ENCODE measurements at regions not wholly inside any gene's neighbourhood (a gene's known extent, or its start where the extent isn't known, plus 50 kb on each side); places are given as distances from the start of the nearest gene placed in this dataset.

DNA sequence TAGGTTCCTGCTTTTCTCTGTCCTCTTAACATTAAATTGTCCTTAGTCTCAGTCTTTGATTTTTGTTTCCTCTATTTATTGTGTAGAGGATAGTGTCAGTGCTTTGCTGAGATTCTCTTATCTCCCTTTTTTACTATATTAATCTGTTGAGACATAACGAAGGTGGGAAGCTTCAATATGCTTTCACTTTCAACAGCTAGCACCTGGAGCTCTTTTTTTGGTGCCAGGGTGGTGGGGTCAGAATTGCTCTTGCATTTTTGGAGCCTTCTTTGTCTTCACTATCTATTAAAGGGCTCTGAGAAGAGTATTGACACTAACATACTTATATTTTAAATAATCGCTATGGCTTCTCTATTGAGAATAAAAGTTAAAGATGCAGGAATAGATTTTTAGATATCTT lies 97.1 kb upstream of the EPHA7 start:
- WGBS (ENCODE audit: insufficient coverage, insufficient read length): no CpG with 5 or more reads among the region's 2 CpGs
- no peak overlapping the region for H3K4me3 ChIP-seq (ENCODE audit: low read length)
- no peaks in the 10 kb centered on the region for H3K27me3 ChIP-seq (ENCODE audit: control insufficient read depth, insufficient read depth, low read length)
- no peaks in the 10 kb centered on the region for H3K9me3 ChIP-seq (ENCODE audit: control insufficient read depth, insufficient read depth, low read length)
- no peak for DNase-seq (ENCODE audit: low read depth, low spot score)
- no peak overlapping the region for H3K27ac ChIP-seq (ENCODE audit: low read length)
- no peaks in the 10 kb centered on the region for H3K36me3 ChIP-seq (ENCODE audit: control insufficient read depth, insufficient read depth, low read length)
- H3K4me1 ChIP-seq (ENCODE audit: control insufficient read depth, insufficient read depth, low read length): no peaks in the 10 kb centered on the region

GRCh38 chr6:93515736-93516135 lies 96.4 kb upstream of the EPHA7 start:
- DNase-seq (ENCODE audit: low read depth, low spot score): no peak
- WGBS (ENCODE audit: insufficient coverage, insufficient read length): no CpG with 5 or more reads among the region's 2 CpGs
- Histone ChIP-seq H3K9me3 (ENCODE audit: control insufficient read depth, insufficient read depth, low read length) (no peaks in the 10 kb centered on the region), H3K27me3 (ENCODE audit: control insufficient read depth, insufficient read depth, low read length) (no peaks in the 10 kb centered on the region), H3K4me3 (ENCODE audit: low read length) (no peak overlapping the region), H3K36me3 (ENCODE audit: control insufficient read depth, insufficient read depth, low read length) (no peaks in the 10 kb centered on the region), H3K27ac (ENCODE audit: low read length) (no peak overlapping the region), H3K4me1 (ENCODE audit: control insufficient read depth, insufficient read depth, low read length) (no peaks in the 10 kb centered on the region)

DNA sequence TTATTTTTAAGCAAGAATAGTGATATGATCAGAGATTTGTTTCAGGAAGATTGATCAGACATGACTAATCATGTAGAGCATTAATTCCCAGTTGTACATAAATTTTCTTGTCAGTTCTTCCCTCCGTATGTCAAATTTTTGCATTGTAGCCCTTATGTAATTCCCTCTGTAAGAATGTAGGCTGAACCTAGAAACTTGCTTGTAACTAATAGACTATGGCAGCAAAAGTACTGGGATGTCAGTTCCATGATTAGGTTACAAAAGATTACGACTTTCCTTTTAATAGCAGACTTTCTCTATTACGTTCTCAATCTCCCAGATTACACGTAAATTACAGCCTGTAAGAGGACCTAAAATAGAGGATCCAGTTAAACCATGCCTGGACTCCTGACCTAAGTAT lies 79.4 kb upstream of the EPHA7 start:
- Histone ChIP-seq H3K36me3 (ENCODE audit: control insufficient read depth, insufficient read depth, low read length) (no peaks in the 10 kb centered on the region), H3K4me1 (ENCODE audit: control insufficient read depth, insufficient read depth, low read length) (no peaks in the 10 kb centered on the region), H3K4me3 (ENCODE audit: low read length) (no peak overlapping the region), H3K27ac (ENCODE audit: low read length) (no peak overlapping the region), H3K27me3 (ENCODE audit: control insufficient read depth, insufficient read depth, low read length) (no peaks in the 10 kb centered on the region), H3K9me3 (ENCODE audit: control insufficient read depth, insufficient read depth, low read length) (no peaks in the 10 kb centered on the region)
- no peak for DNase-seq (ENCODE audit: low read depth, low spot score)
- no CpG with 5 or more reads among the region's 4 CpGs for WGBS (ENCODE audit: insufficient coverage, insufficient read length)

DNA sequence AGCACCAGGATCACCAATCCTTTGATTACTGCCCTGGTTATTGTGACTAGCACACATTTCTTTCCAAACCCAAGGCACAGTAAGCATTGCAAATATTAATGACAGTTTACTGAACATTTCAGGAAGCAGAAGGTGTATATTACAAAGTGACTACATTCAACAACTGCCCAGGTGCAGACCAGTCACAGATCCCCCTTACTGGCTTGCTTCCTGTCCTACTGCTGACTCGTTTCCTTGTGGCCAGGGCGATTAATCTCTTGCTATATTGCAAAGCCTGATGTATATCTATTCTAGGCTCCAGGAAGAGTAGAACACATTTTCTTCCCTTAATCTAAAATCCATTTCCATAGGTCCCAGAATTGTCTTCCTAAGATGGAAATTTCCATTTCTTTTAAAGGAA lies 77.2 kb upstream of the EPHA7 start:
- Histone ChIP-seq H3K9me3 (ENCODE audit: control insufficient read depth, insufficient read depth, low read length) (no peaks in the 10 kb centered on the region), H3K27me3 (ENCODE audit: control insufficient read depth, insufficient read depth, low read length) (no peaks in the 10 kb centered on the region), H3K36me3 (ENCODE audit: control insufficient read depth, insufficient read depth, low read length) (no peaks in the 10 kb centered on the region), H3K4me3 (ENCODE audit: low read length) (no peak overlapping the region), H3K4me1 (ENCODE audit: control insufficient read depth, insufficient read depth, low read length) (no peaks in the 10 kb centered on the region), H3K27ac (ENCODE audit: low read length) (no peak overlapping the region)
- no CpG with 5 or more reads among the region's 2 CpGs for WGBS (ENCODE audit: insufficient coverage, insufficient read length)
- DNase-seq (ENCODE audit: low read depth, low spot score): no peak

GRCh38 chr6:93494057-93494456 lies 74.7 kb upstream of the EPHA7 start:
- no peak overlapping the region for H3K4me3 ChIP-seq (ENCODE audit: low read length)
- no peaks in the 10 kb centered on the region for H3K36me3 ChIP-seq (ENCODE audit: control insufficient read depth, insufficient read depth, low read length)
- H3K4me1 ChIP-seq (ENCODE audit: control insufficient read depth, insufficient read depth, low read length): no peaks in the 10 kb centered on the region
- no peak for DNase-seq (ENCODE audit: low read depth, low spot score)
- no peaks in the 10 kb centered on the region for H3K27me3 ChIP-seq (ENCODE audit: control insufficient read depth, insufficient read depth, low read length)
- H3K27ac ChIP-seq (ENCODE audit: low read length): no peak overlapping the region
- WGBS (ENCODE audit: insufficient coverage, insufficient read length): no CpG with 5 or more reads among the region's 3 CpGs
- no peaks in the 10 kb centered on the region for H3K9me3 ChIP-seq (ENCODE audit: control insufficient read depth, insufficient read depth, low read length)

GRCh38 chr6:93474733-93475179 lies 55.4 kb upstream of the EPHA7 start:
- Histone ChIP-seq H3K9me3 (ENCODE audit: control insufficient read depth, insufficient read depth, low read length) (no peaks in the 10 kb centered on the region), H3K4me1 (ENCODE audit: control insufficient read depth, insufficient read depth, low read length) (no peaks in the 10 kb centered on the region), H3K36me3 (ENCODE audit: control insufficient read depth, insufficient read depth, low read length) (no peaks in the 10 kb centered on the region), H3K4me3 (ENCODE audit: low read length) (no peak overlapping the region), H3K27ac (ENCODE audit: low read length) (no peak overlapping the region), H3K27me3 (ENCODE audit: control insufficient read depth, insufficient read depth, low read length) (no peaks in the 10 kb centered on the region)
- DNase-seq (ENCODE audit: low read depth, low spot score): no peak
- no CpG with 5 or more reads among the region's 5 CpGs for WGBS (ENCODE audit: insufficient coverage, insufficient read length)

- DNase-seq (ENCODE audit: low read depth, low spot score): no peak
- H3K9me3 ChIP-seq (ENCODE audit: control insufficient read depth, insufficient read depth, low read length): no peaks in the 10 kb centered on the region
- no peak overlapping the region for H3K27ac ChIP-seq (ENCODE audit: low read length)
- no peaks in the 10 kb centered on the region for H3K4me1 ChIP-seq (ENCODE audit: control insufficient read depth, insufficient read depth, low read length)
- no peak overlapping the region for H3K4me3 ChIP-seq (ENCODE audit: low read length)
- no peaks in the 10 kb centered on the region for H3K27me3 ChIP-seq (ENCODE audit: control insufficient read depth, insufficient read depth, low read length)
- H3K36me3 ChIP-seq (ENCODE audit: control insufficient read depth, insufficient read depth, low read length): no peaks in the 10 kb centered on the region
- WGBS (ENCODE audit: insufficient coverage, insufficient read length): no CpG with 5 or more reads among the region's 2 CpGs
These were observed 51.9 kb upstream of the EPHA7 start for GRCh38 chr6:93471281-93471680.
